DOHH2 (cell line): ENCODE measurements at regions not wholly inside any gene's neighbourhood (a gene's known extent, or its start where the extent isn't known, plus 50 kb on each side); places are given as distances from the start of the nearest gene placed in this dataset.

Experiments
- CTCF ChIP-seq: fragments of 200-600 bp; sonication (generic); IDR thresholded peaks from one replicate; pipeline ENCODE4 v1.5.1; 2014; ENCODE audit warnings: antibody characterized with exemption, mild to moderate bottlenecking, low read depth, low read length; ENCODE audit not compliant: poor library complexity, severe bottlenecking
- EZH2phosphoT487 ChIP-seq: fragments of 200-600 bp; sonication (generic); IDR thresholded peaks from 2 replicates; pipeline ENCODE4 v1.6.1; 2017; ENCODE audit warnings: borderline replicate concordance, mild to moderate bottlenecking, antibody characterized with exemption, low read length, moderate library complexity, mixed read lengths

DNA sequence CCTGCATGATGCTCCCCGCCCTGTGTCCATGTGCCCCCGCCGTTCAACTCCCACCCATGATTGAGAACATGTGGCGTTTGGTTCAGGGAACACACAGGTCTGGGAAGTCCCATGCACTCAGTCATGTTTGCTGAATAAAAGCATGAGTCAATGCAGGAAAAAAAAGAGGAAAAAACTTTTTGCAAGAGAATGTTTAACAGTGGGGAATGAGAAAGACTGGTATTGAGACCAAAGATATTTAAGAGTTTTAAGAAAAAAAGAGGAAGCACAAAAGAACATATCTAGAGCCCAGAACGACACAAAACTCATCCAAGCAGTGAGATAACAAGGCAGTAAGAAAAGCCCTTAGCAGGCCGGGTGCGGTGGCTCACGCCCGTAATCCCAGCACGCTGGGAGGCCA lies 279.2 kb upstream of the THSD7B start:
- TF ChIP-seq CTCF (no peak), EZH2phosphoT487 (no peak)
